ENCODE measurements at regions not wholly inside any gene's neighbourhood (a gene's known extent, or its start where the extent isn't known, plus 50 kb on each side); places are given as distances from the start of the nearest gene placed in this dataset.

DNA sequence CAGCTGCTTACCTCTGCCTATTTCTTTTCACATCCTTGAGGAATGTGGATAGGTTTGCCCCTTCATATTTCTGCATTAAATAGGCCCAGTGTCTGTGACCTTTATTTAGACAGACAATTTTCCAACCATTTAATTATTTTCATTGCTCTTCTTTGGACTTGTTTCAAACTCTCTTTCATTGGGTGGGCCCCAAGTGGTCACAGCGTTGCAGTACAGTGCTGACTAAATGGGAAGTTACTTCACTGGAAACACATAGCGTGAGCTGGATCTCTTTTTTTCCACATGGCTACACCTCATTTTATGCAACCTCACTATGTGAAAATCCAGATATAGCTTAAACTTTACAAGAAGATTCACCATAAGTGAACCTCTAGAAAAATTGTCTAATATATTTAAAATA, 438.9 kb downstream of the ADAMTS20 start:
- TF ChIP-seq, protein P1, sequence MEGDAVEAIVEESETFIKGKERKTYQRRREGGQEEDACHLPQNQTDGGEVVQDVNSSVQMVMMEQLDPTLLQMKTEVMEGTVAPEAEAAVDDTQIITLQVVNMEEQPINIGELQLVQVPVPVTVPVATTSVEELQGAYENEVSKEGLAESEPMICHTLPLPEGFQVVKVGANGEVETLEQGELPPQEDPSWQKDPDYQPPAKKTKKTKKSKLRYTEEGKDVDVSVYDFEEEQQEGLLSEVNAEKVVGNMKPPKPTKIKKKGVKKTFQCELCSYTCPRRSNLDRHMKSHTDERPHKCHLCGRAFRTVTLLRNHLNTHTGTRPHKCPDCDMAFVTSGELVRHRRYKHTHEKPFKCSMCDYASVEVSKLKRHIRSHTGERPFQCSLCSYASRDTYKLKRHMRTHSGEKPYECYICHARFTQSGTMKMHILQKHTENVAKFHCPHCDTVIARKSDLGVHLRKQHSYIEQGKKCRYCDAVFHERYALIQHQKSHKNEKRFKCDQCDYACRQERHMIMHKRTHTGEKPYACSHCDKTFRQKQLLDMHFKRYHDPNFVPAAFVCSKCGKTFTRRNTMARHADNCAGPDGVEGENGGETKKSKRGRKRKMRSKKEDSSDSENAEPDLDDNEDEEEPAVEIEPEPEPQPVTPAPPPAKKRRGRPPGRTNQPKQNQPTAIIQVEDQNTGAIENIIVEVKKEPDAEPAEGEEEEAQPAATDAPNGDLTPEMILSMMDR (tag by site-specific recombination; IDR thresholded peaks at IDR 0.05): no peak
- TF ChIP-seq ZNF121 (tag by site-specific recombination; IDR thresholded peaks at IDR 0.05): no peak
- TF ChIP-seq, protein P2, sequence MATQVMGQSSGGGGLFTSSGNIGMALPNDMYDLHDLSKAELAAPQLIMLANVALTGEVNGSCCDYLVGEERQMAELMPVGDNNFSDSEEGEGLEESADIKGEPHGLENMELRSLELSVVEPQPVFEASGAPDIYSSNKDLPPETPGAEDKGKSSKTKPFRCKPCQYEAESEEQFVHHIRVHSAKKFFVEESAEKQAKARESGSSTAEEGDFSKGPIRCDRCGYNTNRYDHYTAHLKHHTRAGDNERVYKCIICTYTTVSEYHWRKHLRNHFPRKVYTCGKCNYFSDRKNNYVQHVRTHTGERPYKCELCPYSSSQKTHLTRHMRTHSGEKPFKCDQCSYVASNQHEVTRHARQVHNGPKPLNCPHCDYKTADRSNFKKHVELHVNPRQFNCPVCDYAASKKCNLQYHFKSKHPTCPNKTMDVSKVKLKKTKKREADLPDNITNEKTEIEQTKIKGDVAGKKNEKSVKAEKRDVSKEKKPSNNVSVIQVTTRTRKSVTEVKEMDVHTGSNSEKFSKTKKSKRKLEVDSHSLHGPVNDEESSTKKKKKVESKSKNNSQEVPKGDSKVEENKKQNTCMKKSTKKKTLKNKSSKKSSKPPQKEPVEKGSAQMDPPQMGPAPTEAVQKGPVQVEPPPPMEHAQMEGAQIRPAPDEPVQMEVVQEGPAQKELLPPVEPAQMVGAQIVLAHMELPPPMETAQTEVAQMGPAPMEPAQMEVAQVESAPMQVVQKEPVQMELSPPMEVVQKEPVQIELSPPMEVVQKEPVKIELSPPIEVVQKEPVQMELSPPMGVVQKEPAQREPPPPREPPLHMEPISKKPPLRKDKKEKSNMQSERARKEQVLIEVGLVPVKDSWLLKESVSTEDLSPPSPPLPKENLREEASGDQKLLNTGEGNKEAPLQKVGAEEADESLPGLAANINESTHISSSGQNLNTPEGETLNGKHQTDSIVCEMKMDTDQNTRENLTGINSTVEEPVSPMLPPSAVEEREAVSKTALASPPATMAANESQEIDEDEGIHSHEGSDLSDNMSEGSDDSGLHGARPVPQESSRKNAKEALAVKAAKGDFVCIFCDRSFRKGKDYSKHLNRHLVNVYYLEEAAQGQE (tag by site-specific recombination; IDR thresholded peaks at IDR 0.05): no peak
- no peak for TF ChIP-seq TCF7L2 (IDR thresholded peaks at IDR 0.05; ENCODE audit: borderline replicate concordance, low read depth, low read length)
- no peak for TF ChIP-seq SP3 (tag by site-specific recombination; IDR thresholded peaks at IDR 0.05)
- TF ChIP-seq, protein P3, sequence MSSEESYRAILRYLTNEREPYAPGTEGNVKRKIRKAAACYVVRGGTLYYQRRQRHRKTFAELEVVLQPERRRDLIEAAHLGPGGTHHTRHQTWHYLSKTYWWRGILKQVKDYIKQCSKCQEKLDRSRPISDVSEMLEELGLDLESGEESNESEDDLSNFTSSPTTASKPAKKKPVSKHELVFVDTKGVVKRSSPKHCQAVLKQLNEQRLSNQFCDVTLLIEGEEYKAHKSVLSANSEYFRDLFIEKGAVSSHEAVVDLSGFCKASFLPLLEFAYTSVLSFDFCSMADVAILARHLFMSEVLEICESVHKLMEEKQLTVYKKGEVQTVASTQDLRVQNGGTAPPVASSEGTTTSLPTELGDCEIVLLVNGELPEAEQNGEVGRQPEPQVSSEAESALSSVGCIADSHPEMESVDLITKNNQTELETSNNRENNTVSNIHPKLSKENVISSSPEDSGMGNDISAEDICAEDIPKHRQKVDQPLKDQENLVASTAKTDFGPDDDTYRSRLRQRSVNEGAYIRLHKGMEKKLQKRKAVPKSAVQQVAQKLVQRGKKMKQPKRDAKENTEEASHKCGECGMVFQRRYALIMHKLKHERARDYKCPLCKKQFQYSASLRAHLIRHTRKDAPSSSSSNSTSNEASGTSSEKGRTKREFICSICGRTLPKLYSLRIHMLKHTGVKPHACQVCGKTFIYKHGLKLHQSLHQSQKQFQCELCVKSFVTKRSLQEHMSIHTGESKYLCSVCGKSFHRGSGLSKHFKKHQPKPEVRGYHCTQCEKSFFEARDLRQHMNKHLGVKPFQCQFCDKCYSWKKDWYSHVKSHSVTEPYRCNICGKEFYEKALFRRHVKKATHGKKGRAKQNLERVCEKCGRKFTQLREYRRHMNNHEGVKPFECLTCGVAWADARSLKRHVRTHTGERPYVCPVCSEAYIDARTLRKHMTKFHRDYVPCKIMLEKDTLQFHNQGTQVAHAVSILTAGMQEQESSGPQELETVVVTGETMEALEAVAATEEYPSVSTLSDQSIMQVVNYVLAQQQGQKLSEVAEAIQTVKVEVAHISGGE (tag by site-specific recombination; conservative IDR thresholded peaks at IDR 0.05; ENCODE audit: low read depth): no peak
- TF ChIP-seq ZNF184 (tag by site-specific recombination; IDR thresholded peaks at IDR 0.05): no peak
- no peak for TF ChIP-seq ZNF544 (tag by site-specific recombination; IDR thresholded peaks at IDR 0.05)
- TF ChIP-seq SP2 (tag by site-specific recombination; IDR thresholded peaks at IDR 0.05): no peak
- TF ChIP-seq ZBTB21 (tag by site-specific recombination; IDR thresholded peaks at IDR 0.05): no peak
- no peak for TF ChIP-seq ZNF114 (tag by site-specific recombination; IDR thresholded peaks at IDR 0.05)
